Astrocyte (in vitro differentiated cells and primary cell): ENCODE measurements at regions not wholly inside any gene's neighbourhood (a gene's known extent, or its start where the extent isn't known, plus 50 kb on each side); places are given as distances from the start of the nearest gene placed in this dataset.

Experiments used
- DNase-seq: peaks from one replicate; pipeline ENCODE4 v3.0.0-alpha.2; 2010; ENCODE audit warnings: low read depth
- FAIRE-seq: peaks from 2 replicates; lab custom pipeline; 2011; peaks lifted over from hg19 to GRCh38; lab: Jason Lieb, UNC
- H2AFZ ChIP-seq: 2 replicates; pipeline ENCODE4 v1.6.0; 2012; ENCODE audit warnings: low read depth, low read length, inconsistent platforms
- H3K27ac ChIP-seq: 2 replicates; pipeline ENCODE4 v1.5.1; 2011; ENCODE audit warnings: low read depth, low read length, inconsistent platforms
- H3K27me3 ChIP-seq: 2 replicates; pipeline ENCODE4 v1.6.0; 2011; ENCODE audit warnings: low read length, inconsistent platforms; ENCODE audit not compliant: insufficient read depth
- H3K36me3 ChIP-seq: 2 replicates; pipeline ENCODE4 v1.5.1; 2011; ENCODE audit warnings: low read length, inconsistent platforms; ENCODE audit not compliant: insufficient read depth
- H3K4me1 ChIP-seq: 2 replicates; pipeline ENCODE4 v1.5.1; 2011; ENCODE audit warnings: low read length, inconsistent platforms; ENCODE audit not compliant: insufficient read depth
- H3K4me2 ChIP-seq: 2 replicates; pipeline ENCODE4 v1.6.0; 2012; ENCODE audit warnings: low read length, inconsistent platforms
- H3K4me3 ChIP-seq: 2 replicates; pipeline ENCODE4 v1.5.1; 2011; ENCODE audit warnings: low read depth, mild to moderate bottlenecking, low read length, inconsistent platforms; ENCODE audit not compliant: insufficient read depth
- H3K79me2 ChIP-seq: 2 replicates; pipeline ENCODE4 v1.6.0; 2012; ENCODE audit warnings: mild to moderate bottlenecking, low read length, inconsistent platforms; ENCODE audit not compliant: insufficient read depth
- H3K9ac ChIP-seq: 2 replicates; pipeline ENCODE4 v1.6.0; 2012; ENCODE audit warnings: mild to moderate bottlenecking, low read length, inconsistent platforms
- H3K9me3 ChIP-seq: 2 replicates; pipeline ENCODE4 v1.5.1; 2012; ENCODE audit warnings: low read depth, mild to moderate bottlenecking, low read length, inconsistent platforms; ENCODE audit not compliant: insufficient read depth
- H4K20me1 ChIP-seq: 2 replicates; pipeline ENCODE4 v1.6.0; 2012; ENCODE audit warnings: low read length, inconsistent platforms; ENCODE audit not compliant: insufficient read depth
- H3K27ac Mint-ChIP-seq: one replicate; pipeline ENCODE4 v1.8.0; 2021; ENCODE audit warnings: mild to moderate bottlenecking, mixed read lengths; ENCODE audit not compliant: unreplicated experiment
- H3K27me3 Mint-ChIP-seq: one replicate; pipeline ENCODE4 v1.8.0; 2021; ENCODE audit warnings: low read depth, mixed read lengths; ENCODE audit not compliant: unreplicated experiment
- H3K36me3 Mint-ChIP-seq: one replicate; pipeline ENCODE4 v1.8.0; 2021; ENCODE audit warnings: low read depth, mixed read lengths; ENCODE audit not compliant: unreplicated experiment
- H3K4me1 Mint-ChIP-seq: one replicate; pipeline ENCODE4 v1.8.0; 2021; ENCODE audit warnings: low read depth, mixed read lengths; ENCODE audit not compliant: unreplicated experiment
- H3K4me3 Mint-ChIP-seq: one replicate; pipeline ENCODE4 v1.8.0; 2021; ENCODE audit warnings: mild to moderate bottlenecking, moderate library complexity, mixed read lengths; ENCODE audit not compliant: unreplicated experiment
- H3K9me3 Mint-ChIP-seq: one replicate; pipeline ENCODE4 v1.8.0; 2021; ENCODE audit warnings: mild to moderate bottlenecking, mixed read lengths; ENCODE audit not compliant: unreplicated experiment
- EZH2 ChIP-seq: IDR thresholded peaks from 2 replicates; pipeline ENCODE4 v1.6.1; 2012; ENCODE audit warnings: mild to moderate bottlenecking, low read length, inconsistent platforms; ENCODE audit not compliant: insufficient read depth
- TF ChIP-seq, protein P1 (sequence below): IDR thresholded peaks from 2 replicates; pipeline ENCODE4 v1.5.1; 2011; ENCODE audit warnings: low read depth, mild to moderate bottlenecking, inconsistent platforms, low read length, moderate library complexity; ENCODE audit not compliant: insufficient read depth

DNA sequence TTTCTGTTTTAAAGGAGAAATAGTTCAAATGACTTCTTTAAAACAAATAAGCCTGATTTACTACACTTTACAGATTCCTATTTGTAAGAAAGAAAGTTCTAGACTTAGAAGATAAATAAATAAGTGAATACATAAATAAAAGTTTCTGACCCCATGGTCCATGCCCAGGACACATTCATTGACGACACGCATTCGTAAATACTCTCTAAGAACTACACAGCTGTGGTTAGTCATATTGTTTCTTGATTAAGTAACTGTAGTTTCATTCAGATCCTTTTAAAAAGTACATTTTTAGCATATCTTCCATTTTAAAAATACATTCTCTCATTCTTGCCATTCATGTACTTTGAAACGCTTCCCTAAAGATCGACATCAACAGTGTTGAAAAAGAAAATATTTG is 497.4 kb downstream of the SETD4 start:
- Histone ChIP-seq H2AFZ (no peak overlapping the region), H4K20me1 (no peaks in the 10 kb centered on the region), H3K4me3 (no peak overlapping the region), H3K9me3 (no peaks in the 10 kb centered on the region), H3K36me3 (no peaks in the 10 kb centered on the region), H3K9ac (peak overlapping the region; percentile 56), H3K27ac (peak overlapping the region; percentile 87), H3K4me1 (peaks cover 50% of the 10 kb centered on the region), H3K79me2 (no peaks in the 10 kb centered on the region), H3K27me3 (no peaks in the 10 kb centered on the region), H3K4me2 (peak overlapping the region; percentile 65)
- no peak for TF ChIP-seq EZH2
- TF ChIP-seq, protein P1, sequence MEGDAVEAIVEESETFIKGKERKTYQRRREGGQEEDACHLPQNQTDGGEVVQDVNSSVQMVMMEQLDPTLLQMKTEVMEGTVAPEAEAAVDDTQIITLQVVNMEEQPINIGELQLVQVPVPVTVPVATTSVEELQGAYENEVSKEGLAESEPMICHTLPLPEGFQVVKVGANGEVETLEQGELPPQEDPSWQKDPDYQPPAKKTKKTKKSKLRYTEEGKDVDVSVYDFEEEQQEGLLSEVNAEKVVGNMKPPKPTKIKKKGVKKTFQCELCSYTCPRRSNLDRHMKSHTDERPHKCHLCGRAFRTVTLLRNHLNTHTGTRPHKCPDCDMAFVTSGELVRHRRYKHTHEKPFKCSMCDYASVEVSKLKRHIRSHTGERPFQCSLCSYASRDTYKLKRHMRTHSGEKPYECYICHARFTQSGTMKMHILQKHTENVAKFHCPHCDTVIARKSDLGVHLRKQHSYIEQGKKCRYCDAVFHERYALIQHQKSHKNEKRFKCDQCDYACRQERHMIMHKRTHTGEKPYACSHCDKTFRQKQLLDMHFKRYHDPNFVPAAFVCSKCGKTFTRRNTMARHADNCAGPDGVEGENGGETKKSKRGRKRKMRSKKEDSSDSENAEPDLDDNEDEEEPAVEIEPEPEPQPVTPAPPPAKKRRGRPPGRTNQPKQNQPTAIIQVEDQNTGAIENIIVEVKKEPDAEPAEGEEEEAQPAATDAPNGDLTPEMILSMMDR: no peak
- FAIRE-seq: no peak
- no peaks in the 10 kb centered on the region for H3K9me3 Mint-ChIP-seq
- no peak overlapping the region for H3K4me3 Mint-ChIP-seq
- no peaks in the 10 kb centered on the region for H3K36me3 Mint-ChIP-seq
- H3K27ac Mint-ChIP-seq: no peak overlapping the region
- DNase-seq: no peak
- peaks cover 54% of the 10 kb centered on the region for H3K4me1 Mint-ChIP-seq
- H3K27me3 Mint-ChIP-seq: no peaks in the 10 kb centered on the region

DNA sequence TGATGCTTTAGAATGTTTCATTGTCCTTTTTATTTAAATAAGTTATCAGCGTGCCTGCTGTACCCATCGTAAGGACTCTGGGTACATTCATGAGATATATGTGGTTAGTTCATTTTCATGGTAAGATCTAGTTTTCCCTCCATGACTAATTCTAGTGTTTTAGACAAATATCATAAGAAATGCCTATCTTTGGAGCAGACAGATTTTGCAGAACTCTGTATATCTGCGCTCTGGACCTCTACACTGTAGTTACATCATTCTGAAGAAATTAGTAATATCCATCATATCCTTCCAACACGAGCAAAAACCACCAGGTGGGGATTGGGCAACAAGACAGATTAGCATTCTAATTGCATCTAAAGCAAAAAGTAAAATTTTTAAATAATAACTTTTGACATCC is 499.2 kb downstream of the SETD4 start:
- no peaks in the 10 kb centered on the region for H3K27me3 Mint-ChIP-seq
- Histone ChIP-seq H3K27me3 (no peaks in the 10 kb centered on the region), H3K9me3 (no peaks in the 10 kb centered on the region), H2AFZ (no peak overlapping the region), H3K27ac (no peak overlapping the region), H3K4me1 (peaks cover 50% of the 10 kb centered on the region), H3K36me3 (no peaks in the 10 kb centered on the region), H3K4me3 (no peak overlapping the region), H4K20me1 (no peaks in the 10 kb centered on the region), H3K9ac (no peak overlapping the region), H3K4me2 (no peak overlapping the region), H3K79me2 (no peaks in the 10 kb centered on the region)
- FAIRE-seq: no peak
- DNase-seq: no peak
- no peaks in the 10 kb centered on the region for H3K9me3 Mint-ChIP-seq
- peaks cover 54% of the 10 kb centered on the region for H3K4me1 Mint-ChIP-seq
- H3K4me3 Mint-ChIP-seq: no peak overlapping the region
- TF ChIP-seq, protein P1: no peak
- TF ChIP-seq EZH2: no peak
- no peaks in the 10 kb centered on the region for H3K36me3 Mint-ChIP-seq
- no peak overlapping the region for H3K27ac Mint-ChIP-seq

DNA sequence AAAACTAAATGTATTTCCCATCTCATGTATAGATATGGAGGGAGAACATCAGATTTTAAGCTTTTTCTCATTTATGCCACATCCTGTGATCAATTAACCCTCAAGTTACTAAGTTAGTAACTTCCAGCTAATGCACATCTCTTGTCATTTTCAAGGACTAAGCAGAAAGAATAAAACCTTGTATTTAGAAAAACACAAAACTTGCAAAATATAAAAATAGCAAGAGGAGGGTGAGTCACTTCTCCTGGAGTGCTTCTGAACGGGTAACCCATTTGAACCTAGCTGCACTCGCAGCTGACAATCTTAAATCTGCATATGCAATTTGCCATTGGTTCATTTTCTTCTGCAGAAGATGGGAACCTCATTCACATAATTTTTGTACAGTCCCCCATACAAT is 500.5 kb downstream of the SETD4 start:
- Histone ChIP-seq H3K36me3 (no peaks in the 10 kb centered on the region), H3K4me1 (peaks cover 38% of the 10 kb centered on the region), H3K4me3 (no peak overlapping the region), H3K27ac (peak overlapping the region; percentile 93), H3K79me2 (no peaks in the 10 kb centered on the region), H2AFZ (no peak overlapping the region), H3K4me2 (peak overlapping the region; percentile 49), H3K9ac (peak overlapping the region; percentile 75), H3K9me3 (no peaks in the 10 kb centered on the region), H3K27me3 (no peaks in the 10 kb centered on the region), H4K20me1 (no peaks in the 10 kb centered on the region)
- FAIRE-seq (peak; percentile 47), DNase-seq (peak; percentile 55)
- Mint-ChIP-seq H3K9me3 (no peaks in the 10 kb centered on the region), H3K36me3 (no peaks in the 10 kb centered on the region), H3K27me3 (no peaks in the 10 kb centered on the region), H3K4me1 (peaks cover 42% of the 10 kb centered on the region), H3K27ac (peak overlapping the region; percentile 92), H3K4me3 (no peak overlapping the region)
- no peak for TF ChIP-seq EZH2
- TF ChIP-seq, protein P1: no peak
